H9 (cell line): ENCODE measurements at regions not wholly inside any gene's neighbourhood (a gene's known extent, or its start where the extent isn't known, plus 50 kb on each side); places are given as distances from the start of the nearest gene placed in this dataset.

ENCODE experiments used
- DNase-seq: peaks from one replicate; pipeline ENCODE4 v3.0.0-alpha.2; 2017
- H2AFZ ChIP-seq: one replicate; pipeline ENCODE4 v1.6.1; 2013; ENCODE audit warnings: mild to moderate bottlenecking, low read length, control low read depth, moderate library complexity
- H2AK5ac ChIP-seq: 2 replicates; pipeline ENCODE4 v1.6.1; 2013; ENCODE audit warnings: low read length, control low read depth, mixed read lengths; ENCODE audit not compliant: insufficient read length
- H2BK120ac ChIP-seq: one replicate; pipeline ENCODE4 v1.6.1; 2013; ENCODE audit warnings: low read depth, mild to moderate bottlenecking, low read length, control low read depth, inconsistent platforms; ENCODE audit not compliant: poor library complexity, severe bottlenecking
- H2BK12ac ChIP-seq: 2 replicates; pipeline ENCODE4 v1.6.1; 2013; ENCODE audit warnings: low read length, control low read depth, mixed read lengths, low read depth; ENCODE audit not compliant: insufficient read length
- H2BK15ac ChIP-seq: 2 replicates; pipeline ENCODE4 v1.6.1; 2013; ENCODE audit warnings: low read depth, low read length, control low read depth
- H2BK20ac ChIP-seq: one replicate; pipeline ENCODE4 v1.6.1; 2013; ENCODE audit warnings: low read depth, mild to moderate bottlenecking, low read length, control low read depth, inconsistent platforms; ENCODE audit not compliant: poor library complexity, severe bottlenecking
- H2BK5ac ChIP-seq: 2 replicates; pipeline ENCODE4 v1.6.1; 2013; ENCODE audit warnings: low read length, control low read depth, mixed read lengths; ENCODE audit not compliant: insufficient read length
- H3K14ac ChIP-seq: 2 replicates; pipeline ENCODE4 v1.6.1; 2013; ENCODE audit warnings: low read length, control low read depth; ENCODE audit not compliant: insufficient read depth
- H3K18ac ChIP-seq: 2 replicates; pipeline ENCODE4 v1.6.1; 2013; ENCODE audit warnings: low read depth, mild to moderate bottlenecking, mixed read lengths, low read length, control low read depth; ENCODE audit not compliant: insufficient read length
- H3K23ac ChIP-seq: 2 replicates; pipeline ENCODE4 v1.6.1; 2013; ENCODE audit warnings: low read length, control low read depth, mixed read lengths, low read depth; ENCODE audit not compliant: insufficient read length
- H3K23me2 ChIP-seq: 2 replicates; pipeline ENCODE4 v1.6.1; 2013; ENCODE audit warnings: low read depth, mild to moderate bottlenecking, mixed read lengths, low read length, control low read depth; ENCODE audit not compliant: insufficient read length, poor library complexity, severe bottlenecking
- H3K27ac ChIP-seq: 2 replicates; pipeline ENCODE4 v1.5.1; 2013; ENCODE audit warnings: low read length, control low read depth, mixed read lengths, low read depth; ENCODE audit not compliant: insufficient read length
- H3K27me3 ChIP-seq: 2 replicates; pipeline ENCODE4 v1.6.1; 2013; ENCODE audit warnings: low read length, control low read depth, inconsistent platforms; ENCODE audit not compliant: insufficient read depth
- H3K4ac ChIP-seq: 2 replicates; pipeline ENCODE4 v1.6.1; 2013; ENCODE audit warnings: low read depth, mild to moderate bottlenecking, control low read depth, inconsistent platforms, low read length, moderate library complexity
- H3K4me1 ChIP-seq: 2 replicates; pipeline ENCODE4 v1.6.1; 2013; ENCODE audit warnings: low read length, control low read depth, inconsistent platforms; ENCODE audit not compliant: insufficient read depth
- H3K4me2 ChIP-seq: 2 replicates; pipeline ENCODE4 v1.6.1; 2013; ENCODE audit warnings: low read length, control low read depth, mixed read lengths; ENCODE audit not compliant: insufficient read length, insufficient read depth
- H3K56ac ChIP-seq: 2 replicates; pipeline ENCODE4 v1.6.1; 2013; ENCODE audit warnings: low read depth, mild to moderate bottlenecking, mixed read lengths, low read length, control low read depth; ENCODE audit not compliant: insufficient read length
- H3K79me1 ChIP-seq: 2 replicates; pipeline ENCODE4 v1.6.1; 2013; ENCODE audit warnings: low read depth, mild to moderate bottlenecking, moderate library complexity, low read length, control low read depth, inconsistent platforms; ENCODE audit not compliant: insufficient read depth, poor library complexity, severe bottlenecking
- H3K79me2 ChIP-seq: 2 replicates; pipeline ENCODE4 v1.6.1; 2013; ENCODE audit warnings: low read length, control low read depth, inconsistent platforms; ENCODE audit not compliant: insufficient read depth
- H3K9ac ChIP-seq: 2 replicates; pipeline ENCODE4 v1.6.1; 2013; ENCODE audit warnings: low read length, control low read depth, mixed read lengths; ENCODE audit not compliant: insufficient read length; ENCODE audit errors: extremely low read depth
- H3K9me3 ChIP-seq: one replicate; pipeline ENCODE4 v1.6.1; 2013; ENCODE audit warnings: low read depth, low read length, inconsistent platforms; ENCODE audit not compliant: control insufficient read depth
- H3T11ph ChIP-seq: one replicate; pipeline ENCODE4 v1.6.1; 2013; ENCODE audit warnings: mild to moderate bottlenecking, low read length, control low read depth, inconsistent platforms
- H4K20me1 ChIP-seq: one replicate; pipeline ENCODE4 v1.6.1; 2013; ENCODE audit not compliant: control insufficient read depth, insufficient read length, insufficient read depth
- H4K5ac ChIP-seq: 2 replicates; pipeline ENCODE4 v1.6.1; 2013; ENCODE audit warnings: low read depth, mild to moderate bottlenecking, mixed read lengths, low read length, control low read depth; ENCODE audit not compliant: insufficient read length
- H4K8ac ChIP-seq: replicated peaks from 2 replicates; pipeline ENCODE4 v1.6.1; 2013; ENCODE audit warnings: low read length, control low read depth, mixed read lengths, low read depth; ENCODE audit not compliant: insufficient read length
- H4K91ac ChIP-seq: 2 replicates; pipeline ENCODE4 v1.6.1; 2013; ENCODE audit warnings: low read depth, mild to moderate bottlenecking, moderate library complexity, mixed read lengths, low read length, control low read depth; ENCODE audit not compliant: insufficient read length
- H3K27ac Mint-ChIP-seq, 3 experiments: 2 replicates in 2 of 3; 3 replicates in 1 of 3; pipeline ENCODE4 v1.8.0; 2020 to 2021; ENCODE audit warnings: mixed read lengths in 3 of 3, mild to moderate bottlenecking in 1 of 3, moderate library complexity in 1 of 3
- H3K27me3 Mint-ChIP-seq: 2 replicates; pipeline ENCODE4 v1.8.0; 2021; ENCODE audit warnings: low read depth, mild to moderate bottlenecking, moderate library complexity, mixed read lengths
- H3K36me3 Mint-ChIP-seq, 3 experiments: 2 replicates in 2 of 3; 3 replicates in 1 of 3; pipeline ENCODE4 v1.8.0; 2020 to 2021; ENCODE audit warnings: low read depth in 3 of 3, mixed read lengths in 3 of 3; ENCODE audit not compliant: insufficient read depth in 1 of 3
- H3K4me1 Mint-ChIP-seq, 2 experiments: 2 replicates each; pipeline ENCODE4 v1.8.0; 2020; ENCODE audit warnings: mixed read lengths in 2 of 2
- H3K4me3 Mint-ChIP-seq, 2 experiments: 2 replicates in 1 of 2; 3 replicates in 1 of 2; pipeline ENCODE4 v1.8.0; 2020 to 2021; ENCODE audit warnings: mild to moderate bottlenecking in 2 of 2, mixed read lengths in 2 of 2, moderate library complexity in 1 of 2
- H3K9me3 Mint-ChIP-seq, 2 experiments: 2 replicates in 1 of 2; 3 replicates in 1 of 2; pipeline ENCODE4 v1.8.0; 2020; ENCODE audit warnings: mild to moderate bottlenecking in 2 of 2, mixed read lengths in 2 of 2, moderate library complexity in 1 of 2
- WGBS: extraction: QIAGEN DNeasy Blood & Tissue Kit; methylation state at CpG from one replicate; pipeline ENCODE4 v1.1.7; 2013; ENCODE audit warnings: missing lambda C conversion rate, low lambda C conversion rate, mixed read lengths; ENCODE audit not compliant: insufficient read length; ENCODE audit errors: extremely low coverage; 5-methylcytosine and 5-hydroxymethylcytosine counted together
- TF ChIP-seq, protein P1 (sequence below): fragments of 200-600 bp; sonication (generic); conservative IDR thresholded peaks from 3 replicates; pipeline ENCODE4 v1.8.0; 2021; ENCODE audit warnings: antibody characterized with exemption, mild to moderate bottlenecking

DNA sequence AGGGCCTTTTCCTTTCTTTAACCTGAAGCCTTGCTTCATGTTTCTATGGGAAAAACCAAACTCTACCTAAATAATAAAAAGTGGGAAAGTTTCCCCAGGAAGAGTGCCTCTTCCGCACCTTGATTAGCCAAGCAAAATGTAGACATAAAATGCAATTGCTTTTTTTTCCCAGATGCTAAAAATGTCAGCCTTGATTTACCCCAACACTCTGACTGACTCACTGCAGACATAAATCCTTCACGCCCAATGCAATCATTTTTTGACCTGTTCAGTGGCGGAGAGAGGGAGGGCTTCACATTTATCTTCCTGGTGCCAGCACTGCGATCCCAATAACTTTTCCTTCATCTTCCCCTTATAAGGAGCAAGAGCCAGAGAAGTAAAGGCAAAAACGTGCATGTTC, 261.5 kb downstream of the SEC16B start:
- H3K4me2 ChIP-seq = no peak overlapping the region
- no CpG with 5 or more reads among the region's 5 CpGs for WGBS
- no peak overlapping the region for H2BK20ac ChIP-seq
- H3K36me3 Mint-ChIP-seq = no peaks in the 10 kb centered on the region
- H3K27me3 ChIP-seq = no peaks in the 10 kb centered on the region
- H2BK12ac ChIP-seq = no peak overlapping the region
- H3K23ac ChIP-seq = no peak overlapping the region
- H3T11ph ChIP-seq = no peak overlapping the region
- DNase-seq = no peak
- no peak overlapping the region for H4K91ac ChIP-seq
- H3K4me1 Mint-ChIP-seq = peaks cover 17% of the 10 kb centered on the region in 2 experiments
- TF ChIP-seq, protein P1, sequence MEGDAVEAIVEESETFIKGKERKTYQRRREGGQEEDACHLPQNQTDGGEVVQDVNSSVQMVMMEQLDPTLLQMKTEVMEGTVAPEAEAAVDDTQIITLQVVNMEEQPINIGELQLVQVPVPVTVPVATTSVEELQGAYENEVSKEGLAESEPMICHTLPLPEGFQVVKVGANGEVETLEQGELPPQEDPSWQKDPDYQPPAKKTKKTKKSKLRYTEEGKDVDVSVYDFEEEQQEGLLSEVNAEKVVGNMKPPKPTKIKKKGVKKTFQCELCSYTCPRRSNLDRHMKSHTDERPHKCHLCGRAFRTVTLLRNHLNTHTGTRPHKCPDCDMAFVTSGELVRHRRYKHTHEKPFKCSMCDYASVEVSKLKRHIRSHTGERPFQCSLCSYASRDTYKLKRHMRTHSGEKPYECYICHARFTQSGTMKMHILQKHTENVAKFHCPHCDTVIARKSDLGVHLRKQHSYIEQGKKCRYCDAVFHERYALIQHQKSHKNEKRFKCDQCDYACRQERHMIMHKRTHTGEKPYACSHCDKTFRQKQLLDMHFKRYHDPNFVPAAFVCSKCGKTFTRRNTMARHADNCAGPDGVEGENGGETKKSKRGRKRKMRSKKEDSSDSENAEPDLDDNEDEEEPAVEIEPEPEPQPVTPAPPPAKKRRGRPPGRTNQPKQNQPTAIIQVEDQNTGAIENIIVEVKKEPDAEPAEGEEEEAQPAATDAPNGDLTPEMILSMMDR = no peak
- H3K18ac ChIP-seq = no peak overlapping the region
- H2BK120ac ChIP-seq = no peak overlapping the region
- H3K27ac ChIP-seq = no peak overlapping the region
- H4K8ac ChIP-seq = no peak overlapping the region
- peaks cover 5% of the 10 kb centered on the region; the same call in 1 of the 2 replicates for H3K4me1 ChIP-seq
- H3K9me3 ChIP-seq = no peaks in the 10 kb centered on the region
- no peaks in the 10 kb centered on the region for H3K23me2 ChIP-seq
- H3K56ac ChIP-seq = no peak overlapping the region
- H3K27me3 Mint-ChIP-seq = no peaks in the 10 kb centered on the region
- no peaks in the 10 kb centered on the region for H3K79me1 ChIP-seq
- H4K5ac ChIP-seq = no peak overlapping the region
- H3K9me3 Mint-ChIP-seq = no peaks in the 10 kb centered on the region
- H3K4ac ChIP-seq = no peak overlapping the region
- H3K14ac ChIP-seq = no peak overlapping the region
- H4K20me1 ChIP-seq = no peaks in the 10 kb centered on the region
- no peak overlapping the region for H2BK5ac ChIP-seq
- no peak overlapping the region for H3K4me3 Mint-ChIP-seq
- no peaks in the 10 kb centered on the region for H3K79me2 ChIP-seq
- peak overlapping the region in 1 of 3 experiments; percentile 15; a peak in 1 of 7 replicates for H3K27ac Mint-ChIP-seq
- H3K9ac ChIP-seq = no peak overlapping the region
- no peak overlapping the region for H2AFZ ChIP-seq
- H2BK15ac ChIP-seq = no peak overlapping the region
- no peak overlapping the region for H2AK5ac ChIP-seq
